ENCODE measurements at regions not wholly inside any gene's neighbourhood (a gene's known extent, or its start where the extent isn't known, plus 50 kb on each side); places are given as distances from the start of the nearest gene placed in this dataset.

GRCh38 chr11:13128354-13128753 is 119.2 kb downstream of the RASSF10 start:
- TF ChIP-seq POLR2A (IDR thresholded peaks at IDR 0.05) (no peak), CTCF (IDR thresholded peaks at IDR 0.05 in 4 of 5, conservative IDR thresholded peaks at IDR 0.05 in 1 of 5) (no peak)
